GM21619 (cell line): ENCODE measurements at regions not wholly inside any gene's neighbourhood (a gene's known extent, or its start where the extent isn't known, plus 50 kb on each side); places are given as distances from the start of the nearest gene placed in this dataset.

Experiments used
- ATAC-seq: cut with Tn5 transposase; IDR thresholded peaks from one replicate; pipeline ENCODE4 v1.9.1; 2021; ENCODE audit not compliant: unreplicated experiment

DNA sequence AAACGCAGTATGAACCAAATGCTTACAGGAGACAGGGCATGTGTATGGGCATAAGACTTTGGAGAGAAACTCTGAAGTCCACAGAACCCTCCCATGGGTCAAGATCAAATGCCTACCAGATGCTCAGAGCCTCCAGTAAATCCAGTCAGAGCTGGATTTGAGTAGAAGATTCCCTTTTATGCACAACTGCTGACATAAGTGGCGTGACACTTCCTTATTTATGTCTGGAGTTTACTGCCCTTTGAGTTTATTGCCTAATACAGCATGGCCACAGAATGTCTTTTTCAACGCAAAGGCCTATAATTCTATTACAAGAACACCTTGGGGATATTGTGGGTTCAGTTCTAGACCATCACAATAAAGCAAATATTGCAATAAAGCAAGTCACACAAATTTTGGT is 220.0 kb upstream of the FOXQ1 start:
- no peak for ATAC-seq

DNA sequence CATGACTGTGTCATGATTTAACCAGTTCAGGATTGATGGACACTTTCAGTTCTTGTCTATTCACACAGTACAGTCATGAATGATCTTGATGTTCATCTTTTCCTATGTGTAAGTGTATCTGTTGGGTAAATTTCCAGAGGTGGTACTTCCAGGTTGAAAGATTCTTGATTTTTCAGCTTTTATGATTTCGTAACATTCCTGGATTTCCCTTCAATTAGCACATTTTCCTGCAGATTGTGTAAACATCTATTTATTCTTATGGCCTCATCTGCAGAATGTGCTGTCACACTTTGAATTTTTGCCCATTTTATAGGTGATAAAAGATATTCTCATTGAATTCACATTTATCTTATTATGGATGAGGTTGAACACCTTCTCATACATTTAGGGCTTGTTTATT is 222.0 kb upstream of the FOXQ1 start:
- no peak for ATAC-seq

DNA sequence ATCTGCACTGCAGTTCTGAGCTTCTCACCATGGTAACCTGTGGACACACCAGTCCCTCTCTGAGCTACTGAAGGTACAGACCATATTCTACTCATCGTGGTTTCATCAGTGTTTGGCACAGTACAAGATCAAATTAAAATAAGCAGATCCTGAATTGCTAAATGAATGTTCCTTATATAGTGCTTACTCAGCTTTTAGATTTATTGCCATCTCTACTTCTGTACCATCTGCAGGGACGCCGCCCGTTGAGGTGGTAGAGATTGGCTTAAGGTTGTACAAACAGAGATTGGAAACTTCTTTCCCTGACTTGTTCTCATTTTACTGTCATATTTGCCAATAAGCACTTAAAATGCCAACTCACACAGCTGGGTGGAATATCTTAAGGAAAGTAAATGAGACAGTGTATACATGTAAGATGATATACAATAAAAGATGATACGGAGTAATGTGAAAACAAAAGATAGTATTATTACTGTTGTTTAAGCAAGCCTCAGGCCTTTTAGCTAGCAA is 223.4 kb upstream of the FOXQ1 start:
- ATAC-seq, result no peak

DNA sequence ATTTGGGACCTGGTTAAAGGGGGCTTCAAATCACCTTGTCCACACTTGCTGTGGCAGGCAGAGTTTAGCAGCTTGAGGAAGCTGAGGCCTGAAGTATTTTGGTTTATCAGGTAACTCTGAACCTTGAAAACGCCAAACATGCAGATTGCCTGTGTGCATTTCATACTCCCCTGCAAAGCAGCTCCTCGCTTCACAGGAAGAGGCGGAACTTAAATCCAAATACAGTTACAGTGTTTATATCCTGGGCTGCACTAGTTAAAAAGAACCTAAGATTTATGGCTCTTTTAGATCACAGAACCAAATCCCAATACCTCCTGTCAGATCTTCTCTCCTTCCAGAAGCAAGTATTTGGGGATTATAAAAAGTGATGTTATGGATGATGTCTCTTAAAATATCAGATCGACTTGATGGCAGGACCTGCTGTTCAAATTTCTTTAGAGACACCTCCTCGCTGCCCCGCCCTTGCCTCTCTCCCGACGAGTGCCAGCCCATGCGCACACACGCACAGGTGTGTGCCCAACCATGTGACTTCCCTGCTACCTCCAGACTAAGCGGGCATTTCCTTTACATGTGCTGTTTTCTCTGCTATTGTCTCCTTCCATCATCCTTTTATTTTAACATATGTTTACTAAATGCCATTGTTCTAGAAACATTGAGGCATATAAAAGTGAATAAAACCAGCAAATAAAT is 224.6 kb upstream of the FOXQ1 start:
- ATAC-seq, result no peak

DNA sequence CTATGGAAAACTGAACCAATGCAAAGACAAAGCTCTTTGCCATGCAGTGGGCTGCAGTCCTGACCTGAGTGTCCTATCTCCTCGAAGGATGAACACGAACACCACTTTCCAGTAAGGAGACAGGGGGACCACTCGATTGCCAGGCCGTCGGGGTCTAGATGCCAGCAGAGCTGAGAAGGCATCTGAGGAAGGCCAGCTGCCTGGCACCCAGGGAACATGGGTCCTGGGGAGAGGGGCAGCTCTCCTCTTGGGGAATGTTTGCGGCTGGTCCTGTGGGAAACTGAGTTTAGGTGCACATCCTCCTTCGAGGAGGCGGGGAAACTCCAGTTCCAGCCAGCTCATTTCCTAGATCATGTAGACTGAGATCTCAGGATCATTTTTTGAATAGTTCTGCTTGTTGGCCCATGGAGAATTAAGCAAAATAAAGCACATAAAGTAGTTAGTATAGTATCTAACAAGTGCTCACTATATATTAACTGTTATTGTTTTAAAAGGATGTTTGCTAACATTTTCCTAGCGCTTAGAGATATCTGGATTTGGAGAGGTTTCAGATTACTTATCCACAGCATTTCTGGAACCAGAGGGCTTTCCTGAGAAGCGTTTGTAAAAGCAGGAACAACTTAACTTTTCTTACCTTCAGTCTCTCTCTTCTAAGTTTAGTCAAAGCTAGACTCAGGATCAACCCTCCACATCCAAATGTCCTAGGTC is 225.3 kb upstream of the FOXQ1 start:
- no peak for ATAC-seq

DNA sequence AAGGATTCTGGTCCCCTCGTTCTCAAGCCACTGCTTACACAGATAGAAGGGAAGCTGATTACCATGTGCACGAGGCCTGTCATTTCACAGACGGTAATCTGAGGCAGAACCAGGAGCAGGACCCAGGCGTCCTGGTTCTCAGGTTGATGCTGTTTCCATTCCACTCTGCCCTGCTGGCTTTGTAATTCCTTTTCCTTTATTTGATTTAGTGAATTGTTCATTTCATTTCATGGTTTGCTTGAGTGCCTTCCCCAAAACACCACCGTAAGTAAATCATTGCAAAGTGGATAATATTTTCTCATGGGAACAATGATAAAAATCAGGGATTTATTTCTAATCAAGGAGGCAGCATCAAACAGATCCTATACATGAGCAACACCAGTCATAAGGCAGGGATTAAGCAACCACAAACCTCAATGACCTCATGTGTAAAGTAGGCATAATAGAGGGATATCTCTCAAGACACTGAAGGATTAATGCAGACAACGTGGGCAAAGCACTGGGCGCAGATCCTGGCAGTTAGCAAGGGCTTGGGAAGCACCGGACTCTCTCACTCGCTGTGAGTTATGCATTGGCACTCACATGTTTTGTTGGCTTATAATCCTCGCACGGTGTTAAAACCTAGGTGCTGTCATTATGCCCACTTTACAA is 229.5 kb upstream of the FOXQ1 start:
- ATAC-seq, result no peak

DNA sequence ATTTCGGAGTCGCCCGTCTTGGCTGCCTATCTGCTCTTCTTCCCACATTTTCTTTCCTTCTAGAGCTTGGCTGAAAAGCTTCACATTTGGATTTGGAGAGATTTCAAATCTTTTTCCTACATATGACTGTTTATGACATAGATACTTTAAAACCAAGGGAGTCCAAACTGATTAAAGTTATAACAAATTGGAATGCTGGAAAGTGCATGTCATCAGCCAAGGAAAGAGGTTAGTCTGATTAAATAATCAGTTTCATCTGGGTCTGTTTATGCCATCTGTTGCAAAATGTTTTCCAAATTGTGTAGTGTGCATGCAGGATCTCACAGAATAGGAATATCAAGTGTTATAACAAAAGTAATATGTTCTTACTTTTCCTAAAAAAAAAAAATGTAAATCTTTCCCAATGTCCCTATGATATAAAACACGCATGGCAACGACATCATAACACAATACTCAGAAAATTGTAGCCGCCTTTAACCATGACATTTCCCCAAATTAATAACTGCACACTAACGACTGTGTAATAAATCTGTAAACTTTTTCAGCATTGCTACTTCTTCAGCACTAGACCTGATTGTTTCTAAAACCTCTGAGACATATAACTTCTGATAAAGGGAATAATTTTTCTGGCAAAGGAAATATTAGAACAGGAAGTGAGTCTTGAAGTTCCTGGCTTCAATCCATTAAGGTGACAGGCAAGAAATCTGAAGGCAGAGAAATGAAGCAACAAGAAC is 230.2 kb upstream of the FOXQ1 start:
- no peak for ATAC-seq

DNA sequence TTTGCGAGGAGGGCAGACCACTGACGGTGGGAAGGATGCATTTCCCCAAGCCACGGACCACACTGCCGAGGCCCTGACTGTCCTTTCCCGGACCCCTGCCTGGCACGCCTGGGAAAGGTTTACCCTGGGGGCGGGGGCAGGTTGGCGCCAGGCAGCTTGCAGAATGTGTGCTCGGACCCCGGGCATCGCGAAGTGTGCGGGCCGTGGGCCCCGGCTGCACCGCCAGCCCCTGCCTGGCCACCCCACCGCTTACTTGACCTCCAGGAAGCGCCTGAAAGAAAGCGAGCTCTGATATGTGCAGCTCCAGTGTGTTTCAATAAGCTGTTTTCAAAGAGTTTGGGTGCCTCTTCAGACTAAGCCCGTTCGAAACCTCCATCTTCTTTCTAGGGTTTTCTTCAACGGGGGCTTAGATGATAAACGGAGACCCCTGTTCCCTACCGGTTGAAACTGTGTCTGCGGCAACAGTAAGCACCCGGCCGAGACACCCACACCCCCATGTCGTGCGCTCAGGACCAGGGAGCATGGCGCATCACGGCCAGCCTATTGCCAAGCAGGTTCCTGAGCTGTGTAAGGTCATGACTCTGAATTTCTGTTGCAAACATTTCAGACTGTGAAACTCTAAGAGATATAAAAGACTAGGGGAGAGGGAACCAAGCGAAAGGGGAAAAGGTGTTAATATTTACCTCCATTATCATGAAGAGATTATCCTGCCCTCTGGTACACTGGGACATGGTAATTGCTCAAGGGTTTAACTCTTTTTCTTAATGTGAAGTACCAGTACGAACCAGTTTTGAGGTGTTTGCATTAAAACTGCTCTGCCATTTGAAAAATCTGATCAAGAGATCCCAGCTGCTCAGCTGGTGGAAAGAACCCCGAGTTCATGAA is 231.2 kb upstream of the FOXQ1 start:
- ATAC-seq, result no peak

DNA sequence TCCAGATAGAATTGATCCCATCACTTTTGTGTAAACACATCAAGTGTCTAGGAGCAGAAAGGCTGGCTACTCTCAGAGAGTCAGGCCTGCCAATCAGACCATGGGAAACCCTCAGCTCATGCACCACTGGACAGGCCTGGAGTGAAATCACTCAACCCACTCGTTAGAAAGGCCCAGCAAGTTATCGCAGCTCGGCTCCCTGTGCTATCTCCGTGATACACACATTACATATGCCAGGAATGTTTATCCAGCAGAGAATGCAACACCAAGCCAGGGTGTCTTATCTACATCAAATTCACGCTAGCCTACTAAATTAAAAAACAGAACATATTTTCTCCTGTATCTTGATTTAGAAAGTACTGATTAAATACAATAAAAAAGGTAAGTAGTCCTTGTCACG is 232.4 kb upstream of the FOXQ1 start:
- no peak for ATAC-seq

DNA sequence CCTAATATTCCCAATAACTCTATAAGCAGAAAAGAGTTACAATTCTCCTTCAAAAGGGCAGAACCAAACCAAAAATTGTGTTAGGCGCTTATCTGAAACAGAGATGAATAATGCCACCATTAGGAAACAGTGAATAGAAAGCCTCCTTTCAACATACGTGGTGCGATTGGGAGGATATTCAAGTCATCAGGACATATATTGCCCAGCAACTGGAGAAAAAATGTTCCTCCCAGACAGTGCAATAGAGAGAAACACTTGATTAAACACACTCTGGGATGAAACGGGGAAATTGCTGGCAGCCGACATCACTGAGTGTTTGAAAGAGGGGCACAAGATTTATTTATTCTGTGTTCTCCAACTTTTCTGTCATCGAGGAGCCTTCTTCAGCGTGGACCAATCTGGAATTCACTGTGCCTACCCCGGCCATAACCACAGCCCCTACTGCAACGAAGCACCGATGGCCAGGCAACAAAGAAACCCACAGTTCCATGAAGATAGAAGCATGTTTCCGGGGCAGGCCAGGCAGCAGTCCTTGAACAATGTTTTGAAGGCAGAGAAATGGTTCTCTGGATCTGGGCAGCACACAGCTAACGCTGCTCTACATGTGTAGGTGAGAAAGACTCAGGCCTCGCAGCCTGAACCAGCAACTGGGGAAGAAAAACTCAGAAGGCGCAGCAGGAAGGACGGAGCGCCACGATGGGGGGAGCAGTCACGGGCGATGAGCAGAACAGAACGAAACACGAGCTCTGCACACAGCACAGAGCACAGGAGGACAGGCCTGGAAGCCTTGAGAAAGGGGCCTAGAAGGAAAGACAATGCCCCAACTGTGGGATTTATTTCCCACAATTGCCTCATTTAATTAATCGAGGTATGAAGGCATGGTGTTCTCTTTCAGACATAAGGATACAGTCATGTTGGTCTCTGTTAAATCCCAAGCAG is 234.2 kb upstream of the FOXQ1 start:
- no peak for ATAC-seq

DNA sequence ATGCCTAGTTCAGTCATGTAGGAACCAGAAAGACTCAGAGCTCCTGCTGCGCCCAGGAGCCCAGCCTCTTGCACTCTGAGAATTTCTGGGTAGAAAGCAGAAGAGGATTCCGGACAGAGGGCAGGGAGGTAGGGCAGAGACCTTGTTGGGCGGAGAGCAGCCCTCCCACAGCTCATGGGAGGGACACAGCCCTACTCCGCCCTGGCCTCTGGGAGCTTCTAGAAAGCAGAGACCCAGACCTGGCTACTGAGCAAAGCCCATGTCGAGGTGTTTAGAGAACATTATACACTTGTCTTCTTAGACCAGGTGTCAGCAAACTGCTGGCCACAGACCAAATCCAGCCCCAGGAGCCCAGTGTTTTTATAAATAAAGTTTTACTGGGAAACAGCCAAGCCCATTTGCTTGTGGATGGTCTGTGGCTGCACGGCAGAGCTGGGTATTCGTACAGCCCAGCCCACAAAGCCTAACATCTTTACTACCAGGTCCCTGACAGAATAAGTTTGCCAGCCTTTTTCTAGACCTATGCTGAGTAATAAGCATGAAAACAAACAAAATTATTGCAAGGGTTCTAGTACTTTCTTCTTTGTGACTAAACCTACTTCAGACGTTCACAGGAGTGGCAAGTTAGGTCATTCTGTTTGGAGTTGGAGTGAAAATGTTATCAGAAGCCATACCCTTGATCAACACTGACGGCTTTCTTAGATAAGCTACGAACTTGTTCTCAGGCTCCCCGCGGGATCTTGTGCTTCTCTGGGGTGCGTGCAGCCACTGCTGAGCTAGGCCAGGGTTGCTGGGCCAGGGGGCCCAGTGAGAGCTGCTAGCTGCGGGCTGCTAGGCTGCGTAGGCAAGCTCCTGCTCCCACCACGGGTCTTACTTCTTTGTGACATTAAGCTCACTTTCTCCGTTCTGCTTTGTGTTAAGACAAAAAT is 235.1 kb upstream of the FOXQ1 start:
- no peak for ATAC-seq

DNA sequence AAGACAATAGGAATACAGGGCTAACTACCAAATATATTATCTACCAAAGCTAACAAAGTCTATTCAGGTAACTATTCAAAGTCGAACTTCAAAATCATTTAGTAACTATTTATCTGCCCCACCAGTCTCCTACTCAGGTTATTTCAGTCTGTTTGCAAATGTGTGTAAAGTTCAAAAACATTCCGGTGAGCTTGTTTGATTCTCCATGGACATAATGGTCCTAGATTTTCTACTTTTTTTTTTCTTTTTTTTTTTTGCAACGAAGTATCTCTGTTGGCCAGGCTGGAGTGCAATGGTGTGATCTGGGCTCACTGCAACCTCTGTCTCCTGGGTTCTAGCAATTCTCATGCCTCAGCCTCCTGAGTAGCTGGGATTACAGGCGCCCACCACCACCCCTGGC is 236.0 kb upstream of the FOXQ1 start:
- ATAC-seq, result no peak

DNA sequence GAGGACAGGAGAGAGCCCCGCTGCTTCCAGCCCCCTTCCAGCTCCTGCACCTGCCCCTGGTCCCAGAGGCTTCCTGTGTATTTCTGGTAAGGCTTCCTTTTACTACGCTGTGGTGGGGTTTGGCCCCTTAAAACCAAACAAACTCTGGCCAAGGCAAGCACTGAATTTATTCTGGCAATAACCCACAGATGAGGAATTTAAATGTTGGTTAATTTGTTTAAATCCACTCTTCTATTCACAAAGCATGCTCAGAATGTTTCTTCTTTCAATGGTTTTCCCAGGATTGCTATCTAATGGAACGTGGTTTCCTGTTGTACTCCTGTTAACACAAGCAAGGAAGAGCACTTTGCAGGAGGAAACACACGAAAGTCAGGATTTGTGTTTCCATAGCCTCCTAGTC is 236.5 kb upstream of the FOXQ1 start:
- ATAC-seq, result no peak

DNA sequence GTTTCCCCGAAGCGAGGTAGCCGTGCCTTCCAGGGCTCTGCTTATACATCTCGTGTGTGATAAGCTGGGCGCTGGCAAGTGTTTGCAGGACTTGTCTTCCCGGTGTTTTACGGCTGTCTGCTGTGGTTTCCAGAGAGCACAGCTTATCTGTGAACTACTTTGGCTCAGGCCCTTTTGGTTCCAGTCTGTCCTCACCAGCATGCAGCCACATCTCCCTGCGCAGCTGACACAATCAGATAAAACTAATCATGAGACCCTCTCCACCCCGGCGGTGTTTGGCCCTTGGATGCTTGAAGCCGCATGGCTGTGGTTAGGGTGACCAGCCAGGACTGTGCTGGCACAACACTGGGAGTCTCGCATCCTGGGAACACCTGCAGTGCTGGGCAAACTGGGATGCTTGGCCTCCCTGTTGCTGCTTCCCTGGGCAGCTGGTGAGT is 241.8 kb upstream of the FOXQ1 start:
- no peak for ATAC-seq

DNA sequence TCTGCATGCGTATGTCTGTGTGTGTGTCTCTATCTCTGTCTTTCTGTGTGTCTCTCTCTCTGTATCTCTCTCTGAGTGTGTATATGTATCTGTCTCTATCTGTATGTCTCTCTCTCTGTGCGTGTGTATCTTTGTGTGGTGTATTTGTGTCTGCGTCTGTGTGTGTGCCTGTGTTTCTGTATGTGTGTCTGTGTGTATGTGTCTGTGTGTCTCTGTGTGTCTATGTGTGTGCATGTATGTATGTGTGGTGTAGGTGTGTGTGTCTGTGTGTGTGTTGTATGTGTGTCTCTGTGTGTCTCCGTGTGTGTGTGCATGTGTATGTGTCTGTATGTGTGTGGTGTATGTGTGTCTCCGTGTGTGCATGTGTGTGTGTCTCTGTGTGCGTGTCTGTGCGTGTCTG is 243.0 kb upstream of the FOXQ1 start:
- ATAC-seq, result no peak

DNA sequence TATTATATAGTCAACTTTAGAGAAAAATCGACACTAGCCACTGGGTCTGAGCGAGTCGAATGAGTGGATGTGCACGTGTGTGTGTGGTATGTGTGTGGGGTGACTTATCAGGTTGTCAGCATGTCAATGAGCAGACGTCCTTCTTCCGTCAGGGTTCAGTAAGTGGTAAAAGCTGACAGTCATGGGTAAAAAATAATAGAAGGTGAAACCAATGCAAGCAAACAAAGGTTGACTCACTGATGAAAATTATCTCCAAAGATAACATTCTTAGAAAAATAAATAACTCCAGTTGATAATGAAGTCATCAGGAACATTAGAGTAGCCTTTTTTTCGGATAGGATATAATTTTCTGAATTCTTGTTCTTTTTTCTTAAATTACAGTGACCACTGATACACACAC is 243.8 kb upstream of the FOXQ1 start:
- no peak for ATAC-seq

DNA sequence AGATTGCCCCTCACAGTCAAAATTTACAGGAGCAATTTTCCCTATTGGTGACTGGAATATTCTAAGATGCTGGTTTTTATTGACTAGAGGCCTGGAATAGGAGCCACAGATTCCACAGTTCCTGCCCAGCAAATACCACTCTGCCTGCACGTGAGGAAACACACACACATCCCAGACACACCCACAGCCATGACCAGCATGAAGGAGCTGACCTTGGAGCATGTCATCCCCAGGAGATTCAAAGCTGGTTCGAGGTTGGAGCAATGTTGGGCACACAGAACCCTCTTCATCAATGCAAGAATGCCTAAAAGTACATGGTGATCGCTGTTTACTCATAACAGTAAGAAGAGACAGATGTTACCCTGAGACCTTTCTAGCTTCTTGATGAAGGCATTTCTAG is 244.6 kb upstream of the FOXQ1 start:
- no peak for ATAC-seq

DNA sequence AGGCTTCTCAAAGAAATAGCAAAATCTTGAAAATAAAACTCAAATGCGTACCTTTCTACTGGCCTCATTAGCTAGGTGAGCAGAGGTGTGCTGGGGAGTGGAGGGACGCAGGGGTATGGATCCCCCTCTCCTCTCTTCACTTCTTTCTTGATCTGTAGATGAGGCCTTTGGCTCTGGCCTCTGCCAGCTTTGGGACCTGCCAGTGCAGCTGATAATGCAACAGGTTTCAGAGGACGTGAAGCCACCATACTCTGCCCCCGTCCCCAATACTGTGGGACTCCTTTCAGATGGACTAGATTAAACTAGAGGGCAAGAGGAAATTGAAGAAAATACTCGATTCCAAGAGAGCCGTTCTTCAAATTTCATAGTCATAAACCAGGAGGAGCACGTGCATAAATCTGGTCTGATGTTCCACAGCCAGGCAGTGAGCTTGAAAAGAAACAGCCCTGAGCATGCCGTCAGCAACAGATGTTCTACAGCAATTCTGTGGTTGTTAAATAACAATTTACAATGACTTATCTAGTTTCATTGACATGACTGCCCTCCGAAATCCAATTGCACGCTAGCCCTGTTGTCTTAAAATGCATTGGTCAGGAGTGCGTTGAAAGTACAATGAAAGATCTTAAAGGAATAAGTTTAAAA is 245.3 kb upstream of the FOXQ1 start:
- ATAC-seq, result no peak
